GM12892 (cell line): ENCODE measurements at regions not wholly inside any gene's neighbourhood (a gene's known extent, or its start where the extent isn't known, plus 50 kb on each side); places are given as distances from the start of the nearest gene placed in this dataset.
"Not testable (repeated sequence)": the region's sequence is repeated elsewhere in the genome, so short reads cannot be mapped to it uniquely, and the experiment has no call there.

ENCODE experiments used
- DNase-seq: peaks from one replicate; pipeline ENCODE4 v3.0.0; 2011; ENCODE audit not compliant: insufficient read length
- FAIRE-seq: peaks from 2 replicates; lab custom pipeline; 2011; peaks lifted over from hg19 to GRCh38; lab: Jason Lieb, UNC
- POLR2A ChIP-seq: IDR thresholded peaks from 2 replicates; pipeline ENCODE4 v1.6.1; 2011; ENCODE audit warnings: low read depth, low read length, control low read depth
- POLR2AphosphoS5 ChIP-seq: IDR thresholded peaks from 2 replicates; pipeline ENCODE4 v1.6.1; 2011; ENCODE audit warnings: low read depth, low read length, control low read depth
- TAF1 ChIP-seq: IDR thresholded peaks from 2 replicates; pipeline ENCODE4 v1.6.1; 2011; ENCODE audit warnings: low read depth, mild to moderate bottlenecking, control low read depth, low read length, borderline replicate concordance

DNA sequence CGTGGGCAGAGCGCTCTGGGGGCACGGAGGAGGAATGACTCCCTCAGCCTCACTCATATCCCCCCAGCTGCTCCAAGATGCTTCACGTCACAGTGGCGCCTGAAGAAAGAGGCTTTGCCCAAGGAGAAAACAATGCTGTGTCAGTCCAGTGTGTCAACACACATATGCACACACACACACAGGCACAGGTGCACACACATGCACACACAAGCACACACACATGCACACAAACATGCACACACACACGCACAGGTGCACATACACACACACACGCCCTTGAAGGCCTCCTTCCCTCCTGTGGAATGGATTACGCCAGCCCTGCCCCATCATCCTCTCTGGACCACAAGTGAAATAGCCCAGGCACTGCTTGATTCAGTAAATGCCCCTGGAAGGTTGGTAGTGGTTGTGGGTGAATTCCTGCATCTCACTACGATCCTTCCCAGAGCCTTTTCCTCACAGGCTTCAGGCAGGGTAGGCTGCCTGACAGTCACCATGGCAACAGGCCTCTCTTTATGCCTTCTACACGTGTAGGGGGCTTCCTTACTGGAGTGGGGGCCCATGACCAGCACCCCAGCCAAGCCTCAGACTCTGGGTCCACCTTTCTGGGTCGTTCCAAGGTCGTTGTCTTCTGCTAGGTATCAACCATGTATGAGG, 371.5 kb upstream of the PODXL start:
- FAIRE-seq, result no peak
- TF ChIP-seq POLR2AphosphoS5, result no peak
- no peak for TF ChIP-seq POLR2A
- no peak for TF ChIP-seq TAF1

GRCh38 chr7:131925636-131926035, 369.2 kb upstream of the PODXL start:
- TF ChIP-seq POLR2AphosphoS5 (no peak), POLR2A (no peak), TAF1 (no peak)
- FAIRE-seq, result no peak
- no peak for DNase-seq

More for the DNA sequence above, 371.5 kb upstream of the PODXL start:
- DNase-seq, result no peak

GRCh38 chr7:131924857-131925256, 368.4 kb upstream of the PODXL start:
- no peak for DNase-seq
- TF ChIP-seq POLR2A, result no peak
- TF ChIP-seq TAF1, result no peak
- no peak for TF ChIP-seq POLR2AphosphoS5
- FAIRE-seq, result no peak

- DNase-seq, FAIRE-seq: not testable (repeated sequence)
Measured at GRCh38 chr7:131922948-131923347, 366.5 kb upstream of the PODXL start.

DNA sequence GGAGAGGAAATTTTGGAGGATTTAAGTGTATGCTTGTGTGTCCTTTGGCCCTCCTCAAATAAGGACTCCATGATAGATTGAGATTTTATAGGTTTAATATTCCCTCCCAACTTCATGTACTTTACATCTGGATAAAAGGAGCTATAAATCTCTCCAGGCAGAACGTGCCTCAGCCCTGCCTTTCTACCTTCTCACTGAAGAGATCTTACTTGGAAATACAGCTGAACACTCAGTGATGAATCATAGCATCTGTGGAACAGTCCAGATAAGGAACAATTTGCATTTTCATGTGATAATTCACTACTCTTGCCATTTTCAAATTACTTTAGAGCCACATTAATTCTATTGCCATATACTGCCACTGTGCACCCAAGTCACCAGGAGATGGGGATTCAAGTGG, 364.6 kb upstream of the PODXL start:
- TF ChIP-seq POLR2AphosphoS5, result no peak
- DNase-seq (no peak), FAIRE-seq (no peak)

DNA sequence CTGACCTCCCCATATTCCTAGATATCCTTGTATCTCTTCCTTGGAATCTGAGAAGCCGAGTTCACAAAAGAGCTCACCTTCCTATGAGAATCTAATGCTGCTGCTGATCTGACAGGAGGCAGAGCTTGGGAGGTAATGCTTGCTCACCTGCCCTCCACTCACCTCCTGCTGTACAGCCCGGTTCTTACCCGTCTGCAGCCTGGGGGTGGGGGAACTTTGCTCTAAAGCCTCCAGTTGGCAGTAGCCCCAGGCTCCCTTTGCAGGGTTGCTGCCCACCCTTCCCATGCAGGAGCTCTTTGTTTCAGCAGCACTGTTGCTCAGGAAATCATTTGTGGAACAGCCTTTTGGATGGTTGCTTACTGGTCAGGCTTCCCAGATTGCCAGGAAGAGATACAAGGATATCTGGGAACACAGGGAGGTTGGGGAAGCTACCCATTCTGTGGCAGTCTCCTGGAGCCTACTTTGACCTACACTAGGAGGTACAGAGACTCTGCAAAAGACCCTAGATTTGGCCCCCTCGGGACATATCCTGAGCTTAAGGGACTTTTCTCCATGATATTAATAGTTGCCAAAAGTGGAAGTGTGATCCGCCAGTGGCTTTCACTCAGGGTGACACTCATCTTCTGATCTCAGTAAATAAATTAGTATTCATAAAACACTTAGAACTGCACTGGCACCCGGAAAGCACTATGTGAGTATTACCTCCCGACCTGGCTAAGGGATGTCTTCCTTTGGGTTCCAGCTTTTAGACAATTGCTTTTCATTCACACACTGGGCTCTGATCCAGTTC, 363.7 kb upstream of the PODXL start:
- FAIRE-seq, result no peak
- TF ChIP-seq POLR2A (no peak), TAF1 (no peak), POLR2AphosphoS5 (no peak)
- DNase-seq, result no peak

DNA sequence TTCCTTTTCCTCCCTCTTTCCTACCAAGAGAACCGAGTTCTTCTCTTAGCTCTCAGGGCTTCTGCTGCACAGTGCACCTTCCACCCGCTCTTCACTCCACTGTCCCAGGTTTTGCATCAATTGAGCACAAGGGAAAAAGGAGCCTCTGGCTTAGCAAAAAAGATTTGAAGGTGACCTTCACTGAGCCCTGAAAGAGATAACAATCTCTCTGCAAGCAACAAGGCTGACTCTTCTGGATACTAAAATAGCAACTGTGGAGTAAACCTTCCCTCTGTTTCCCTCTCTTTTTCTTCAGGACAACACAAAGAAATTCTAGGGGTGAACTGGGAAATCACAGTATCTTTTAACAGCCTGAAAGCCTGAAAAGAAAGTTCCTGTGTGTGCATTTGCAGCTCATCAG, 354.7 kb upstream of the PODXL start:
- no peak for FAIRE-seq

GRCh38 chr7:131909151-131909768, 352.8 kb upstream of the PODXL start:
- no peak for DNase-seq
- TF ChIP-seq POLR2AphosphoS5 (no peak), TAF1 (no peak), POLR2A (no peak)
- no peak for FAIRE-seq

More for the DNA sequence above, 354.7 kb upstream of the PODXL start:
- TF ChIP-seq POLR2AphosphoS5 (no peak), TAF1 (no peak), POLR2A (no peak)
- no peak for DNase-seq

- TF ChIP-seq POLR2A (no peak), POLR2AphosphoS5 (no peak), TAF1 (no peak)
- DNase-seq (no peak), FAIRE-seq (no peak)
Measured at GRCh38 chr7:131908714-131909113, 352.3 kb upstream of the PODXL start.

- DNase-seq (no peak), FAIRE-seq (no peak)
- TF ChIP-seq TAF1, result no peak
- no peak for TF ChIP-seq POLR2AphosphoS5
- no peak for TF ChIP-seq POLR2A
Measured at GRCh38 chr7:131905471-131905973, 349.1 kb upstream of the PODXL start.

- TF ChIP-seq POLR2A (no peak), TAF1 (no peak), POLR2AphosphoS5 (no peak)
- DNase-seq (no peak), FAIRE-seq (no peak)
Measured at GRCh38 chr7:131904760-131905327, 348.4 kb upstream of the PODXL start.

- no peak for FAIRE-seq
- no peak for TF ChIP-seq POLR2A
- no peak for TF ChIP-seq TAF1
- TF ChIP-seq POLR2AphosphoS5, result no peak
Measured at GRCh38 chr7:131903315-131903714, 346.9 kb upstream of the PODXL start.

More at GRCh38 chr7:131903315-131903714, 346.9 kb upstream of the PODXL start:
- no peak for DNase-seq
